WTC11 (cell line): ENCODE measurements at regions not wholly inside any gene's neighbourhood (a gene's known extent, or its start where the extent isn't known, plus 50 kb on each side); places are given as distances from the start of the nearest gene placed in this dataset.
A peak's percentile ranks its signal among the peaks of the same experiment; 100 is the strongest.

Experiments
- ATAC-seq: fragments of 200-7000 bp; cut with Tn5 transposase; 2 replicates; pipeline ENCODE4 v1.10.0; 2021; ENCODE audit warnings: mild to moderate bottlenecking, moderate library complexity
- CTCF ChIA-PET: fragments of 300-600 bp; sonication (Branson Sonifier 250); formaldehyde crosslinking; loops from one replicate; lab custom pipeline; 2021; ENCODE audit warnings: antibody characterized with exemption; lab: Charles Lee
- POLR2A ChIA-PET: fragments of 350-600 bp; sonication (Branson Sonifier 250); formaldehyde crosslinking; loops from one replicate; lab custom pipeline; 2021; ENCODE audit warnings: antibody characterized with exemption; lab: Charles Lee
- DNase-seq: peaks from one replicate; pipeline ENCODE4 v3.0.0; 2021; ENCODE audit warnings: low spot score
- H3K27ac Mint-ChIP-seq: 2 replicates; pipeline ENCODE4 v1.8.0; 2021; ENCODE audit warnings: mixed read lengths
- H3K27me3 Mint-ChIP-seq: 2 replicates; pipeline ENCODE4 v1.8.0; 2021; ENCODE audit warnings: low read depth, mild to moderate bottlenecking, moderate library complexity, mixed read lengths
- H3K36me3 Mint-ChIP-seq: 2 replicates; pipeline ENCODE4 v1.8.0; 2021; ENCODE audit warnings: mixed read lengths
- H3K4me1 Mint-ChIP-seq: 2 replicates; pipeline ENCODE4 v1.8.0; 2022; ENCODE audit warnings: mixed read lengths
- H3K4me3 Mint-ChIP-seq: 2 replicates; pipeline ENCODE4 v1.8.0; 2021; ENCODE audit warnings: mild to moderate bottlenecking, moderate library complexity, mixed read lengths
- H3K9me3 Mint-ChIP-seq: 2 replicates; pipeline ENCODE4 v1.8.0; 2021; ENCODE audit warnings: mixed read lengths
- CREB1 ChIP-seq: sonication (generic); formaldehyde crosslinking; IDR thresholded peaks from 2 replicates; pipeline ENCODE4 v1.8.0; 2023; ENCODE audit warnings: mild to moderate bottlenecking, missing genetic modification reagents
- CREM ChIP-seq: sonication (generic); formaldehyde crosslinking; IDR thresholded peaks from 2 replicates; pipeline ENCODE4 v1.8.1; 2022; ENCODE audit warnings: mild to moderate bottlenecking, missing genetic modification reagents, moderate library complexity
- EMX1 ChIP-seq: fragments of 250-450 bp; sonication (Bioruptor Pico); IDR thresholded peaks from 2 replicates; pipeline ENCODE4 v1.8.0; 2021; ENCODE audit warnings: mild to moderate bottlenecking
- FOXP4 ChIP-seq: sonication (generic); formaldehyde crosslinking; IDR thresholded peaks from 2 replicates; pipeline ENCODE4 v1.8.0; 2022; ENCODE audit warnings: mild to moderate bottlenecking, missing genetic modification reagents
- GTF2I ChIP-seq: fragments of 250-450 bp; sonication (Bioruptor Pico); conservative IDR thresholded peaks from 2 replicates; pipeline ENCODE4 v1.4.0; 2021; ENCODE audit warnings: mild to moderate bottlenecking
- IRF1 ChIP-seq: sonication (generic); formaldehyde crosslinking; IDR thresholded peaks from 2 replicates; pipeline ENCODE4 v1.8.0; 2023; ENCODE audit warnings: missing genetic modification reagents
- MAX ChIP-seq: sonication (generic); formaldehyde crosslinking; IDR thresholded peaks from 2 replicates; pipeline ENCODE4 v1.8.0; 2022; ENCODE audit warnings: mild to moderate bottlenecking, missing genetic modification reagents
- NFYB ChIP-seq: sonication (generic); formaldehyde crosslinking; conservative IDR thresholded peaks from 2 replicates; pipeline ENCODE4 v1.8.0; 2022; ENCODE audit warnings: low read depth, missing genetic modification reagents
- OVOL2 ChIP-seq: fragments of 250-450 bp; sonication (Bioruptor Pico); IDR thresholded peaks from 2 replicates; pipeline ENCODE4 v1.9.0; 2021; ENCODE audit warnings: mild to moderate bottlenecking, borderline replicate concordance
- STAT6 ChIP-seq: sonication (generic); formaldehyde crosslinking; conservative IDR thresholded peaks from 2 replicates; pipeline ENCODE4 v1.8.1; 2023; ENCODE audit warnings: mild to moderate bottlenecking, low read depth, missing genetic modification reagents, moderate library complexity
- TEAD1 ChIP-seq: sonication (generic); formaldehyde crosslinking; IDR thresholded peaks from 2 replicates; pipeline ENCODE4 v1.8.0; 2022; ENCODE audit warnings: mild to moderate bottlenecking, missing genetic modification reagents
- ZMAT4 ChIP-seq: fragments of 250-450 bp; sonication (Bioruptor Pico); IDR thresholded peaks from 2 replicates; pipeline ENCODE4 v1.9.0; 2021; ENCODE audit warnings: mild to moderate bottlenecking
- ZNF263 ChIP-seq: sonication (generic); formaldehyde crosslinking; IDR thresholded peaks from 2 replicates; pipeline ENCODE4 v1.8.1; 2022; ENCODE audit warnings: low read depth, mild to moderate bottlenecking, moderate library complexity, missing genetic modification reagents
- ZNF396 ChIP-seq: fragments of 250-450 bp; sonication (Bioruptor Pico); IDR thresholded peaks from 2 replicates; pipeline ENCODE4 v1.8.0; 2021; ENCODE audit warnings: mild to moderate bottlenecking, moderate library complexity, borderline replicate concordance
- ZNF416 ChIP-seq: fragments of 250-450 bp; sonication (Bioruptor Pico); IDR thresholded peaks from 2 replicates; pipeline ENCODE4 v1.9.0; 2021; ENCODE audit warnings: mild to moderate bottlenecking, inconsistent platforms
- TF ChIP-seq, protein P1 (sequence below): sonication (generic); formaldehyde crosslinking; IDR thresholded peaks from 2 replicates; pipeline ENCODE4 v1.8.1; 2022; ENCODE audit warnings: mild to moderate bottlenecking, missing genetic modification reagents, moderate library complexity, borderline replicate concordance
- TF ChIP-seq, protein P2 (sequence below): sonication (generic); formaldehyde crosslinking; IDR thresholded peaks from 2 replicates; pipeline ENCODE4 v1.8.0; 2022; ENCODE audit warnings: mild to moderate bottlenecking, missing genetic modification reagents
- TF ChIP-seq, protein P3 (sequence below): fragments of 200-600 bp; IDR thresholded peaks from 2 replicates; pipeline ENCODE4 v1.8.0; 2022; ENCODE audit warnings: antibody characterized with exemption

- no peak overlapping the region; the same call in 1 of the 2 replicates for H3K27ac Mint-ChIP-seq
Measured at GRCh38 chr6:98672681-98673475, 161.5 kb upstream of the POU3F2 start.

More at GRCh38 chr6:98672681-98673475, 161.5 kb upstream of the POU3F2 start:
- Mint-ChIP-seq H3K36me3 (peaks cover 11% of the 10 kb centered on the region), H3K27me3 (no peaks in the 10 kb centered on the region), H3K4me3 (no peak overlapping the region), H3K4me1 (peaks cover 28% of the 10 kb centered on the region), H3K9me3 (peaks cover 14% of the 10 kb centered on the region)
- TF ChIP-seq ZNF263 (CRISPR knock-in tag) (no peak), EMX1 (CRISPR knock-in tag) (no peak), OVOL2 (CRISPR knock-in tag) (no peak), ZNF396 (CRISPR knock-in tag) (no peak), TEAD1 (CRISPR knock-in tag) (no peak), IRF1 (no peak), CREB1 (CRISPR knock-in tag) (no peak), ZMAT4 (CRISPR knock-in tag) (no peak), ZNF416 (CRISPR knock-in tag) (no peak), NFYB (CRISPR knock-in tag) (no peak), FOXP4 (no peak), CREM (CRISPR knock-in tag) (no peak), STAT6 (CRISPR knock-in tag) (no peak), MAX (CRISPR knock-in tag) (no peak), GTF2I (no peak)
- TF ChIP-seq, protein P1, sequence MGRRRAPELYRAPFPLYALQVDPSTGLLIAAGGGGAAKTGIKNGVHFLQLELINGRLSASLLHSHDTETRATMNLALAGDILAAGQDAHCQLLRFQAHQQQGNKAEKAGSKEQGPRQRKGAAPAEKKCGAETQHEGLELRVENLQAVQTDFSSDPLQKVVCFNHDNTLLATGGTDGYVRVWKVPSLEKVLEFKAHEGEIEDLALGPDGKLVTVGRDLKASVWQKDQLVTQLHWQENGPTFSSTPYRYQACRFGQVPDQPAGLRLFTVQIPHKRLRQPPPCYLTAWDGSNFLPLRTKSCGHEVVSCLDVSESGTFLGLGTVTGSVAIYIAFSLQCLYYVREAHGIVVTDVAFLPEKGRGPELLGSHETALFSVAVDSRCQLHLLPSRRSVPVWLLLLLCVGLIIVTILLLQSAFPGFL = no peak
- TF ChIP-seq, protein P2, sequence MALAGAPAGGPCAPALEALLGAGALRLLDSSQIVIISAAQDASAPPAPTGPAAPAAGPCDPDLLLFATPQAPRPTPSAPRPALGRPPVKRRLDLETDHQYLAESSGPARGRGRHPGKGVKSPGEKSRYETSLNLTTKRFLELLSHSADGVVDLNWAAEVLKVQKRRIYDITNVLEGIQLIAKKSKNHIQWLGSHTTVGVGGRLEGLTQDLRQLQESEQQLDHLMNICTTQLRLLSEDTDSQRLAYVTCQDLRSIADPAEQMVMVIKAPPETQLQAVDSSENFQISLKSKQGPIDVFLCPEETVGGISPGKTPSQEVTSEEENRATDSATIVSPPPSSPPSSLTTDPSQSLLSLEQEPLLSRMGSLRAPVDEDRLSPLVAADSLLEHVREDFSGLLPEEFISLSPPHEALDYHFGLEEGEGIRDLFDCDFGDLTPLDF (CRISPR knock-in tag) = no peak
- TF ChIP-seq, protein P3, sequence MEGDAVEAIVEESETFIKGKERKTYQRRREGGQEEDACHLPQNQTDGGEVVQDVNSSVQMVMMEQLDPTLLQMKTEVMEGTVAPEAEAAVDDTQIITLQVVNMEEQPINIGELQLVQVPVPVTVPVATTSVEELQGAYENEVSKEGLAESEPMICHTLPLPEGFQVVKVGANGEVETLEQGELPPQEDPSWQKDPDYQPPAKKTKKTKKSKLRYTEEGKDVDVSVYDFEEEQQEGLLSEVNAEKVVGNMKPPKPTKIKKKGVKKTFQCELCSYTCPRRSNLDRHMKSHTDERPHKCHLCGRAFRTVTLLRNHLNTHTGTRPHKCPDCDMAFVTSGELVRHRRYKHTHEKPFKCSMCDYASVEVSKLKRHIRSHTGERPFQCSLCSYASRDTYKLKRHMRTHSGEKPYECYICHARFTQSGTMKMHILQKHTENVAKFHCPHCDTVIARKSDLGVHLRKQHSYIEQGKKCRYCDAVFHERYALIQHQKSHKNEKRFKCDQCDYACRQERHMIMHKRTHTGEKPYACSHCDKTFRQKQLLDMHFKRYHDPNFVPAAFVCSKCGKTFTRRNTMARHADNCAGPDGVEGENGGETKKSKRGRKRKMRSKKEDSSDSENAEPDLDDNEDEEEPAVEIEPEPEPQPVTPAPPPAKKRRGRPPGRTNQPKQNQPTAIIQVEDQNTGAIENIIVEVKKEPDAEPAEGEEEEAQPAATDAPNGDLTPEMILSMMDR = no peak
- CTCF ChIA-PET = interaction anchor here (0.7 kb wide), 1 partner anchor 447 kb away, joined by 3 read pairs; no protein-coding TSS in a partner anchor
- peak; percentile 95 for ATAC-seq
- POLR2A ChIA-PET = no interaction called here
- no peak for DNase-seq
